GM12878 (cell line): ENCODE measurements at regions not wholly inside any gene's neighbourhood (a gene's known extent, or its start where the extent isn't known, plus 50 kb on each side); places are given as distances from the start of the nearest gene placed in this dataset.

Source experiments
- ATAC-seq: fragments of 200-7000 bp; cut with Tn5 transposase; 3 replicates; pipeline ENCODE4 v1.9.1; 2020; ENCODE audit warnings: mild to moderate bottlenecking, moderate library complexity
- BruUV-seq: library from RNA; stranded (reverse); fragments of 400-500 nt; replicated peaks from 2 replicates; lab custom pipeline; 2021; lab: Mats Ljungman, UMichigan
- CTCF ChIA-PET: fragments of 300-600 bp; sonication (Branson Sonifier 250); formaldehyde crosslinking; extraction: SDS; loops from one replicate; lab custom pipeline; 2021; ENCODE audit warnings: inconsistent platforms; lab: Yijun Ruan, JAX
- POLR2A ChIA-PET: fragments of 350-600 bp; formaldehyde crosslinking; extraction: SDS; loops from one replicate; lab custom pipeline; 2021; ENCODE audit warnings: inconsistent platforms; lab: Charles Lee
- RAD21 ChIA-PET: fragments of 300-600 bp; sonication (Branson Sonifier 250); formaldehyde crosslinking; loops from one replicate; lab custom pipeline; 2023; ENCODE audit warnings: antibody characterized with exemption; ENCODE audit not compliant: unreplicated experiment; lab: Charles Lee
- SMC1A ChIA-PET: fragments of 300-600 bp; sonication (Branson Sonifier 250); formaldehyde crosslinking; loops from one replicate; lab custom pipeline; 2023; ENCODE audit not compliant: unreplicated experiment, uncharacterized antibody; lab: Charles Lee
- DNase-seq: peaks from one replicate; pipeline ENCODE4 v3.0.0-alpha.2; 2011; ENCODE audit warnings: low read depth, low spot score
- FAIRE-seq: peaks from 3 replicates; lab custom pipeline; 2011; peaks lifted over from hg19 to GRCh38; lab: Jason Lieb, UNC
- H2AFZ ChIP-seq: 2 replicates; pipeline ENCODE4 v1.6.0; 2011; ENCODE audit warnings: low read depth, low read length, control low read depth; ENCODE audit not compliant: control insufficient read depth
- H3K27ac ChIP-seq: 2 replicates; pipeline ENCODE4 v1.5.1; 2011; ENCODE audit warnings: control low read depth; ENCODE audit not compliant: control insufficient read depth, insufficient read depth
- H3K27me3 ChIP-seq, 2 experiments: replicated peaks in 1 of 2; 2 replicates each; pipeline versions ENCODE4 v1.6.0 to v1.6.1; 2011; ENCODE audit warnings: low read length in 1 of 2; ENCODE audit not compliant: control insufficient read depth in 2 of 2, insufficient read depth in 2 of 2
- H3K36me3 ChIP-seq, 2 experiments: 2 replicates each; pipeline ENCODE4 v1.5.1; 2011; ENCODE audit warnings: low read length in 1 of 2; ENCODE audit not compliant: control insufficient read depth in 2 of 2, insufficient read depth in 2 of 2
- H3K4me1 ChIP-seq: 2 replicates; pipeline ENCODE4 v1.6.1; 2011; ENCODE audit warnings: mild to moderate bottlenecking, low read length, moderate library complexity, mixed read lengths; ENCODE audit not compliant: control insufficient read depth, insufficient read depth
- H3K4me2 ChIP-seq: 2 replicates; pipeline ENCODE4 v1.6.0; 2011; ENCODE audit warnings: control low read depth; ENCODE audit not compliant: control insufficient read depth, insufficient read depth
- H3K4me3 ChIP-seq: fragments of 200-600 bp; sonication (generic); 2 replicates; pipeline ENCODE4 v1.5.1; 2016
- H3K79me2 ChIP-seq: 2 replicates; pipeline ENCODE4 v1.6.0; 2011; ENCODE audit warnings: low read length; ENCODE audit not compliant: control insufficient read depth, insufficient read depth
- H3K9ac ChIP-seq: 2 replicates; pipeline ENCODE4 v1.8.0; 2011; ENCODE audit warnings: low read length, control low read depth, mixed read lengths; ENCODE audit not compliant: control insufficient read depth, insufficient read depth
- H3K9me3 ChIP-seq: replicated peaks from 3 replicates; pipeline ENCODE4 v1.5.1; 2011; ENCODE audit warnings: mild to moderate bottlenecking, low read length; ENCODE audit not compliant: control insufficient read depth, insufficient read depth
- H4K20me1 ChIP-seq: 2 replicates; pipeline ENCODE4 v1.6.0; 2011; ENCODE audit not compliant: control insufficient read depth, insufficient read depth
- ASH2L ChIP-seq: fragments of 300-600, 200-600 bp; sonication (generic); IDR thresholded peaks from 2 replicates; pipeline ENCODE4 v1.6.1; 2017; ENCODE audit warnings: low read depth, mild to moderate bottlenecking, borderline replicate concordance
- ATF7 ChIP-seq: fragments of 450-650 bp; IDR thresholded peaks from 2 replicates; pipeline ENCODE4 v1.6.1; 2016; ENCODE audit warnings: low read depth, mild to moderate bottlenecking
- BCL11A ChIP-seq: IDR thresholded peaks from 2 replicates; pipeline ENCODE4 v1.6.1; 2011; ENCODE audit warnings: low read depth, low read length
- BCLAF1 ChIP-seq: fragments of 450-650 bp; IDR thresholded peaks from 2 replicates; pipeline ENCODE4 v1.6.1; 2017; ENCODE audit warnings: antibody characterized with exemption, mild to moderate bottlenecking, moderate library complexity
- MEF2A ChIP-seq: IDR thresholded peaks from 2 replicates; pipeline ENCODE4 v1.6.1; 2011; ENCODE audit warnings: low read depth, mild to moderate bottlenecking, low read length, moderate library complexity; ENCODE audit not compliant: insufficient read depth
- MYC ChIP-seq: IDR thresholded peaks from 2 replicates; pipeline ENCODE4 v1.6.1; 2011; ENCODE audit warnings: mild to moderate bottlenecking, low read length, moderate library complexity, inconsistent platforms; ENCODE audit not compliant: insufficient read depth, insufficient replicate concordance, insufficient read length, severe bottlenecking
- RAD21 ChIP-seq: IDR thresholded peaks from 2 replicates; pipeline ENCODE4 v1.6.1; 2011; ENCODE audit warnings: mild to moderate bottlenecking, low read depth, low read length, moderate library complexity; ENCODE audit not compliant: insufficient read depth
- SMAD1 ChIP-seq: fragments of 450-650 bp; IDR thresholded peaks from 2 replicates; pipeline ENCODE4 v1.6.1; 2018; ENCODE audit warnings: mild to moderate bottlenecking, low read depth; ENCODE audit not compliant: partially characterized antibody
- TCF3 ChIP-seq: IDR thresholded peaks from 2 replicates; pipeline ENCODE4 v1.6.1; 2012; ENCODE audit warnings: low read depth, mild to moderate bottlenecking, low read length, borderline replicate concordance; ENCODE audit not compliant: insufficient read depth
- ZBTB11 ChIP-seq: fragments of 450-650 bp; formaldehyde crosslinking; IDR thresholded peaks from 2 replicates; pipeline ENCODE4 v1.5.0; 2022; ENCODE audit warnings: mild to moderate bottlenecking, missing genetic modification characterization
- WGBS: methylation state at CpG from one replicate; pipeline ENCODE4 v1.1.6; 2016; ENCODE audit warnings: low lambda C conversion rate; ENCODE audit not compliant: insufficient replicate concordance, insufficient coverage; ENCODE audit errors: missing lambda C conversion rate; 5-methylcytosine and 5-hydroxymethylcytosine counted together
- in situ Hi-C: fragments of 300-500 bp; cut with MboI; formaldehyde crosslinking; loops from 9 replicates; pipeline ENCODE4 v1.14.3; 2018; ENCODE audit warnings: mixed read lengths
- intact Hi-C: fragments of 100-400 bp; cut with micrococcal nuclease; formaldehyde crosslinking; loops from one replicate; pipeline ENCODE4 v1.14.2; 2022; ENCODE audit not compliant: unreplicated experiment
- TF ChIP-seq, protein P1 (sequence below): fragments of 450-650 bp; IDR thresholded peaks from 2 replicates; pipeline ENCODE4 v1.6.1; 2014; ENCODE audit warnings: mild to moderate bottlenecking
- TF ChIP-seq, protein P2 (sequence below): fragments of 150-350 bp; IDR thresholded peaks from 2 replicates; pipeline ENCODE4 v1.6.1; 2016; ENCODE audit warnings: low read depth, low read length

DNA sequence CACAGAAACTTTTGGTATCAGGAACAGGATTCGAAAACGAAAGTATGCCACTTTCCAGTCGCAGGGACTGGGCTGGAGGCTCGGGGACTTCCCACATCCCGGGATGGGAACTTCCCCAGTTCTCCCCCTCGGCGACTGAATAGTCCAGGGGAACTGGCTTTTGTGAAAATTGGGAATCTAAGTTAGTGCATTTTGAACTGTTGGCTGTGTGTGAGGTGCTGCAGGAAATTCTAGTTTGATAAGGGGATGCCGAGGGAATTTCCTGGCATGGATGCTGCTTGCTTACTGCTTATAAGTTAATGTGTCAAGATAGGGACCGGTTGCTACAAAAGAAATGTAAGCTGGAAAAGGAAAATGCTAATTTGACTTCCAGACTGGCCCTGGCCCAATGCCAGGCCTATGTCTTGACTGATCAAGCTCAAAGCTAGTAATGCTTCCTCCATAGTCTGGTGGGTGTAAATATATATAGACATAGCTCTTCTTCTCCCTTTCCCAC is 73.4 kb upstream of the EIF5 start:
- ChIA-PET POLR2A (no interaction called here), RAD21 (no interaction called here), SMC1A (no interaction called here), CTCF (interaction anchor here (1.8 kb wide), 1 partner anchor 155 kb away, joined by 5 read pairs; no protein-coding TSS in a partner anchor)
- Histone ChIP-seq H3K9ac (no peak overlapping the region), H3K9me3 (no peaks in the 10 kb centered on the region; the same call in 1 of the 3 replicates), H3K27me3 (no peaks in the 10 kb centered on the region), H2AFZ (no peak overlapping the region; the same call in 1 of the 2 replicates), H3K4me3 (no peak overlapping the region), H3K79me2 (no peaks in the 10 kb centered on the region), H4K20me1 (no peaks in the 10 kb centered on the region), H3K27ac (no peak overlapping the region), H3K4me2 (0 out of 2 replicates have a peak overlapping the region, but pooled peaks have one; percentile 31), H3K36me3 (no peaks in the 10 kb centered on the region), H3K4me1 (peaks cover 4% of the 10 kb centered on the region)
- 17% methylated on average over 9 of the region's 9 CpGs for WGBS
- in situ Hi-C loops (no loop called here), intact Hi-C loops (no loop called here)
- FAIRE-seq (no peak), ATAC-seq (no peak), DNase-seq (no peak)
- BruUV-seq: no TSS peak
- TF ChIP-seq, protein P1, sequence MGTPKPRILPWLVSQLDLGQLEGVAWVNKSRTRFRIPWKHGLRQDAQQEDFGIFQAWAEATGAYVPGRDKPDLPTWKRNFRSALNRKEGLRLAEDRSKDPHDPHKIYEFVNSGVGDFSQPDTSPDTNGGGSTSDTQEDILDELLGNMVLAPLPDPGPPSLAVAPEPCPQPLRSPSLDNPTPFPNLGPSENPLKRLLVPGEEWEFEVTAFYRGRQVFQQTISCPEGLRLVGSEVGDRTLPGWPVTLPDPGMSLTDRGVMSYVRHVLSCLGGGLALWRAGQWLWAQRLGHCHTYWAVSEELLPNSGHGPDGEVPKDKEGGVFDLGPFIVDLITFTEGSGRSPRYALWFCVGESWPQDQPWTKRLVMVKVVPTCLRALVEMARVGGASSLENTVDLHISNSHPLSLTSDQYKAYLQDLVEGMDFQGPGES: no peak
- TF ChIP-seq ZBTB11 (CRISPR knock-in tag): no peak
- TF ChIP-seq SMAD1: no peak
- no peak for TF ChIP-seq BCL11A
- TF ChIP-seq, protein P2, sequence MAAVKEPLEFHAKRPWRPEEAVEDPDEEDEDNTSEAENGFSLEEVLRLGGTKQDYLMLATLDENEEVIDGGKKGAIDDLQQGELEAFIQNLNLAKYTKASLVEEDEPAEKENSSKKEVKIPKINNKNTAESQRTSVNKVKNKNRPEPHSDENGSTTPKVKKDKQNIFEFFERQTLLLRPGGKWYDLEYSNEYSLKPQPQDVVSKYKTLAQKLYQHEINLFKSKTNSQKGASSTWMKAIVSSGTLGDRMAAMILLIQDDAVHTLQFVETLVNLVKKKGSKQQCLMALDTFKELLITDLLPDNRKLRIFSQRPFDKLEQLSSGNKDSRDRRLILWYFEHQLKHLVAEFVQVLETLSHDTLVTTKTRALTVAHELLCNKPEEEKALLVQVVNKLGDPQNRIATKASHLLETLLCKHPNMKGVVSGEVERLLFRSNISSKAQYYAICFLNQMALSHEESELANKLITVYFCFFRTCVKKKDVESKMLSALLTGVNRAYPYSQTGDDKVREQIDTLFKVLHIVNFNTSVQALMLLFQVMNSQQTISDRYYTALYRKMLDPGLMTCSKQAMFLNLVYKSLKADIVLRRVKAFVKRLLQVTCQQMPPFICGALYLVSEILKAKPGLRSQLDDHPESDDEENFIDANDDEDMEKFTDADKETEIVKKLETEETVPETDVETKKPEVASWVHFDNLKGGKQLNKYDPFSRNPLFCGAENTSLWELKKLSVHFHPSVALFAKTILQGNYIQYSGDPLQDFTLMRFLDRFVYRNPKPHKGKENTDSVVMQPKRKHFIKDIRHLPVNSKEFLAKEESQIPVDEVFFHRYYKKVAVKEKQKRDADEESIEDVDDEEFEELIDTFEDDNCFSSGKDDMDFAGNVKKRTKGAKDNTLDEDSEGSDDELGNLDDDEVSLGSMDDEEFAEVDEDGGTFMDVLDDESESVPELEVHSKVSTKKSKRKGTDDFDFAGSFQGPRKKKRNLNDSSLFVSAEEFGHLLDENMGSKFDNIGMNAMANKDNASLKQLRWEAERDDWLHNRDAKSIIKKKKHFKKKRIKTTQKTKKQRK: no peak
- TF ChIP-seq MEF2A: no peak
- no peak for TF ChIP-seq ASH2L
- no peak for TF ChIP-seq BCLAF1
- no peak for TF ChIP-seq MYC
- no peak for TF ChIP-seq ATF7
- TF ChIP-seq TCF3: no peak
- TF ChIP-seq RAD21: no peak
